HS-5 (cell line): ENCODE measurements at regions not wholly inside any gene's neighbourhood (a gene's known extent, or its start where the extent isn't known, plus 50 kb on each side); places are given as distances from the start of the nearest gene placed in this dataset.
"Not testable (repeated sequence)": the region's sequence is repeated elsewhere in the genome, so short reads cannot be mapped to it uniquely, and the experiment has no call there.

Experiments used
- DNase-seq: peaks from one replicate; pipeline ENCODE4 v3.0.0-alpha.2; 2012; ENCODE audit warnings: low read depth

DNA sequence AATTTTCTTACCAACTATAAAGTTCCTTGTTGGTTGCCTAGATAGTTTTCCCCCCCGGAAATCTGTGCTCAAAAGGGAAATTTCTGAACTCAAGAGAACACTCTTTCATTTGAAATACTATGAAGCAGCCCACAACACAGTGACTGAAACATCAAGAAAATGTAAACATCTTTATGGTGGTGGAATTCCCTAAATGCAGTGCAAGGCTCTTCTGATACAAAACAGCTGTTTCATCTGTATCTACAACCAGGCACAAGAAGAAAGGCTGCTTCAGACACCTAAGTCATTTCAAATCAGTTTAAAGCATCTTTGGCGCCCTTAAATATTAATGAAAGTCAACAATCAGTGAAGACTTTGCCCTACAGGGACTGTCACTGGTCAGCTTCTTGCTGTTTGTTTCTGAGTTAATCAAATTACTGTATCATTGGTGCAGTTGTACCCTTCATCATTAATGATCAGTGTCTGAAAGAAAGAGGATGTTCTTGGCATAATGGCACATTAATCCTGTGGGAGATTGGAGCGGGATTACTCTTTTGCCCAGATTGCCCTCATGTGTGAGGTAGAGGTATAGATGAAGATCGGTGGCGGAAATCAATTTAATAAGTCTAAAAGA lies 947.0 kb downstream of the NR2F1-AS1 start:
- no peak for DNase-seq

- no peak for DNase-seq
Observed at GRCh38 chr5:92633176-92633575, 947.8 kb downstream of the NR2F1-AS1 start.

- DNase-seq = not testable (repeated sequence)
Observed at GRCh38 chr5:92631237-92631701, 949.8 kb downstream of the NR2F1-AS1 start.

DNA sequence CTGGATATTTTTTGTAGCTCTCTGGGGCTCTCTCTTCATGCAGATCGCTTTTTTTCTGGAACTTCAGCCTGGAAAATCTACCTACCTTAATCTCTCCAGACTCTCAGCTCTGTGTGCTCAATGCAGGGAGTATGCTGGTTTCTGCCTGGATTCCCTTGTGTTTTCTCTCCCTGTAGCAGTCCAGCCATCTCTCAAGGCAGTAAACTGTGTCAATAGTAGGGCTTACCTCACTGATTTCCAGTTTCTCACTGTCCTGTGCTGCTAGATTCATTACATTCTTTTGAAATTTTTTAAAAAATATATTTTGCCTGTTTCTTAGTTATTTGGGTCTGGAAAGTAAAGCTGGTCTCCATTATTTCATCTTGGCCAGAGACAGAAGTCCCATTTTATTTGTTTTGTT lies 951.4 kb downstream of the NR2F1-AS1 start:
- DNase-seq = no peak

- DNase-seq = no peak
Observed at GRCh38 chr5:92629000-92629399, 952.0 kb downstream of the NR2F1-AS1 start.

- DNase-seq = no peak
Observed at GRCh38 chr5:92627186-92627585, 953.8 kb downstream of the NR2F1-AS1 start.

DNA sequence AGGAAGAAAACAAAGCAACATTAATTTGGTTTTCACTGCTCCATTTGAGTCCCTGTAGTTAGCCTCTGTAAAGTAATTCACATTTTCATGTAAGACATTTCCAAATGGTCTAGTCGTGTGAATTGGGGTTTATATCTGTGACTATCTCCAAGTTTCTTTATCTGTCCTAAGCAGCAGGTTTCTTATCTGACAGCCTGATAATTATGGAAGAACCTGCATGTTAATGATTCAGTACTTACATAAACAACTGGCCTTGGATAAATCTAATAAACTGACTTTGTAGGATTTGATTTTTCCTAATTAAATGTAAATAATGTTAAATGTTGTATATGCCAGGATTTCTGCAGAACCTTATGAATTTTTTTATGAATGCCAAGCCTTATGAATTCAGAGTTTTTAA lies 964.9 kb downstream of the NR2F1-AS1 start:
- DNase-seq = no peak

DNA sequence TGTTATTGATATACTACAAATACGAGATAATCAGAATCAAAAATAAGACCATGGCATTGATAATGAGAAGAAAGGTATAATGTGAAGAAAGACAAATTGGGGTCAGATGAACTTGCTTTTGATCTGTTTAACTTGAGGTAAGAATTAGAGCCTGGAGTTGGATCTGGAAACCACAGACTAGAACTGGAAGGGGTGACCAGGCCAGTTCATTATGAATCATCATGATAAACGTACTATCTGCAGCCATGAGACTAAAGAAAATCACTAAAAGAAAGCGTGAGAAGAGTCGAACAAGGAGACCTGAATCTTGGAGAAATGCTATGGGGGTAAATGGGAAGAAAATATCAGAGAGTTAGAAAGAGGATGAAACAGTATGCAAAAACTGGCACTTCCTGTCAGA lies 967.5 kb downstream of the NR2F1-AS1 start:
- DNase-seq = no peak

GRCh38 chr5:92610435-92610834 lies 970.6 kb downstream of the NR2F1-AS1 start:
- DNase-seq = not testable (repeated sequence)

- DNase-seq = no peak
Observed at GRCh38 chr5:92605591-92605990, 975.4 kb downstream of the NR2F1-AS1 start.

- no peak for DNase-seq
Observed at GRCh38 chr5:92599217-92599810, 981.7 kb downstream of the NR2F1-AS1 start.

- DNase-seq = no peak
Observed at GRCh38 chr5:92594031-92594430, 987.0 kb downstream of the NR2F1-AS1 start.

GRCh38 chr5:92588876-92589275 lies 992.1 kb downstream of the NR2F1-AS1 start:
- no peak for DNase-seq

DNA sequence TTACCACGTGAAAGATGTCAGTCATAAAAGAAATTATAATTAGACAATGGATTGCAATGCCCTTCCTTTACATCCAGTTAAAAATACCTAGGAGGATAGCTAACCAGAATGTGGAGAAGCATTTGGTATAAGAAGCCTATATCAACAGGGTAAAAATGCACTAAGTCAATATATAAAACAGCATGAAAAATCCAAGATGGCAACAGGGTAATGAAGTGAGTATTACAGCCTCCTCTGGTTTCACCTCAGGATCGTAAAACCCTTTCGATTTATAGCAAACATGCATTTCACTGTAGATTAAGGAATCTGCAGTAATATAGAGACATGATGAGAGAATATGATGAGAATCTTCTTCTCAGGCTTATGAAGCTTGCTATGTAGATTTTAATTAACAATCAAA lies 999.3 kb downstream of the NR2F1-AS1 start:
- no peak for DNase-seq

- DNase-seq = no peak
Observed at GRCh38 chr5:92581249-92581648, 999.8 kb downstream of the NR2F1-AS1 start.

GRCh38 chr5:92580814-92581213 lies 1000.2 kb downstream of the NR2F1-AS1 start:
- no peak for DNase-seq

DNA sequence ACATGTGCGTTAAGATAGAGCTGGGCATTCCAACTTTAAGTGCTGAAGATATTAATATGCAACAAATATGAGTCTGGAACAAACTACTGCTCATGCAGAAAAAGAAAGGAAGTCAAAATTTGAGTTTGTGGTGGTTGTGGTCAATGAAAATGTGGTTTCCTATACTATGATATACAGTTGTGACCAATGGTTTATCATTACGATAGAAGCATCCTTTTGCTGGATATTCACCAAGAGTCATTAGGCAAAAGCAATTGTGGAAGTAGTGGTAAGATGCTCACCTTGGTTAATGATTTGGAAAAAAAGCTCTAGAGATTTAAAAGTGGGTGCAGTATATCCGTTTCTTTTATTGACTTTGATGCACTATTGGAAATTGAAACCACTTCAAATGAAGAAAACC lies 1007.0 kb downstream of the NR2F1-AS1 start:
- DNase-seq = no peak

DNA sequence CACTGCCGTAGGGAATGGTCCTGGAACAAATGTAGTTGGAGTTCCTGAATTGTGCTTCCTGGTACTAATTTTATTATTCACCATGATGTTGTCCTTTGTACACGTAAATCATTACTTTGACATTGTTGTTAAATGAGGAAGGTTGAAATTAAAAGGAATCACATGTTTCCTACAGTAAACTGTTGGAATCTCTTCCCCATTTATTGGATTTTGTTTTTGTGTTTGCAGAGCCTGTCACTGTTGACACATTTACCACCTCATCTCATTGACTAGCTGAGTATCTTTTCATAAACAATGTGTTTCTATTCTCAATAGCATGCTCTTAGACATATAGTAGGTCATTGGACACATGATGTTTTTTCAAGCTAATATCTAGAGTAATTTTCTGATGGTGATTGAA lies 1012.5 kb downstream of the NR2F1-AS1 start:
- no peak for DNase-seq

GRCh38 chr5:92567831-92568450 lies 1013.1 kb downstream of the NR2F1-AS1 start:
- no peak for DNase-seq

DNA sequence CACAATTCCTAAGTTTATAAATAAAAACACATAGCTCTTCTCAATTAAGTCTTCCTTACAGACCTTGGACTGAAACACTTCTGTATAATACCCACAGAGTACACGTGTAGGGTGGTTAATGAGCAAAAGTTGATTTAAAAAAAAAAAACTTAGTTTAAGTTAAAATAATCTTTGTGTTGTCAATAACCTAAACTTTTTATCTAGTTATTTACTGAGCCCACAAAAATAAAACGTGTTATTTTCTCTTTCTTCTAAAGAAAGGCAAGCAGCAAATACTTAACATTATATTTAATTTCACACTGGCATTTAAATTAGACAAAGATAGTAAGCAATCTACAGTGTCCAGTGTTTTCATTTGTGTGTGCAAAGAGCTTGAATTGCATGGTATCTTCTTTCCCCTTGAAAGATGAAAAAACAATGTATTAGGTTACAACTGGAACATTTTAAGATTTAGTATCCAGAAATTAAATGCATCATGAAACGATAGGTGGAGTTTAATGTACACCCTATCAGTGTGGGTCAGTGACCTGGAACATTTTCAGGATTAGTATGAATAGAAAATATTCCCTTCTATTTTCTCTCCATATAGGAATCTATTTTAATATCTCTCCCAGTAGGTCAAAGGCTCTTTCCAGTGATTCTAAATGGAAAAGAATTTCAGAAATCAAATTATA lies 1014.8 kb downstream of the NR2F1-AS1 start:
- no peak for DNase-seq

GRCh38 chr5:92565673-92566072 lies 1015.3 kb downstream of the NR2F1-AS1 start:
- DNase-seq = no peak

- no peak for DNase-seq
Observed at GRCh38 chr5:92562065-92562464, 1019.0 kb downstream of the NR2F1-AS1 start.

DNA sequence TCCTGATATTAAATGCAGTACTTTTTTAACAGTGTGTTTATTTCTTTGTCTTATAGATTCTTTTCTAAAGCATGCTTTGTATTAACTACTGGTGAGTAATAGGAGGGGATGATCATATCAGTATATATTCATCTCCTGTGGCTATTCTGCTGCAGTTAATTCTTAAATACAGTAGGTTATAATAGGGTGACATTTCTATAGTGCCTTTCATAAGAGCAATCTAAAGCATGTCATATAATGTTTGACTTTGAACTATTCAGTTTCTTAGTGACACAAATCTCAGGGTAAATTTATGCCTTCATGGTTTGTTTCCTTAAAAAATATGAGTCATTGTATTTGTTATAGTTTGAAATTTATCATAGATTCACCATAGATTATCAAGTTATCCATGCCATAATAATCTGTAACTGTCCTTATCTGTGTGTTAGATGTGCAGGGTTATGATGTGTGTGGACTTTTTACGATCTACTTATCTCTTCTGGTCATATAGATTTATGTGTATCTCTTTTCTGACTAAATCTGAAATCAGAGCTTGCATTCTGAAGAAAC lies 1019.5 kb downstream of the NR2F1-AS1 start:
- no peak for DNase-seq
